ENCODE measurements at regions not wholly inside any gene's neighbourhood (a gene's known extent, or its start where the extent isn't known, plus 50 kb on each side); places are given as distances from the start of the nearest gene placed in this dataset.

DNA sequence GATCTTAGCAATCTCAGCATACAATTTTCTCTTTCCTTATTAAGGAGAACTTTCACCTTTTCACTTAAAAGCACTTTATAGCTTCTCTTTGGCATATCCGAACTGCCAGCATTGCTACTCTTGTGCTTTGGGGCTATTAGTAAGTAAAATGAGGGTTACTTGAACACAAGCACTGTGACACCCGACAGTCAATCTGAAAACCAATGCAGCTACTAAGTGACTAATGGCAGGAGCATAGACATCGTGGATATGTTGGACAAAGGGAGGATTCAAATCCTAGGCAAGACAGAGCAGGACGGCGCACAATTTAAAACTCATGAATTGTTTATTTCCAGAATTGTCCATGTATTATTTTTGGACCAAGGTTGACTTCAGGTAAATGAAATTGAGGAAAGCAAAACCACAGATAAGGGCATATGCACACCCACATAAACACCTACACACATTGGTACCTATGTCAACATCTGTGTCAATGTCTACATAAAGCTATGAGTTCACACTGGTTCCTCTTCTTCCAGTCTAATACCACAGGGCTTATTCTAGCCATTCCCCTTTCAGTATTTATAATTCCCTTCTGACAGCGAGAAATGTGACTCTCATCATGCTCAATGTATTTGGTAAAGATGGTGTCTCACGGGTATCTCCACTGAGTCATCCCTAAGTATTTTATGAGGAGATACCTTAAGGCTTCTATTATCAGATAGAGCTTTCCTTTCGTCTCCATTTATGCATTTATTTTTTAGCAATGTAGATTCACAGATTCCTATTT is 75.3 kb upstream of the RALGPS2 start:
- peak; percentile 97 for FAIRE-seq
- no peak for DNase-seq (ENCODE audit: insufficient read length, low spot score)
- TF ChIP-seq, protein P1, sequence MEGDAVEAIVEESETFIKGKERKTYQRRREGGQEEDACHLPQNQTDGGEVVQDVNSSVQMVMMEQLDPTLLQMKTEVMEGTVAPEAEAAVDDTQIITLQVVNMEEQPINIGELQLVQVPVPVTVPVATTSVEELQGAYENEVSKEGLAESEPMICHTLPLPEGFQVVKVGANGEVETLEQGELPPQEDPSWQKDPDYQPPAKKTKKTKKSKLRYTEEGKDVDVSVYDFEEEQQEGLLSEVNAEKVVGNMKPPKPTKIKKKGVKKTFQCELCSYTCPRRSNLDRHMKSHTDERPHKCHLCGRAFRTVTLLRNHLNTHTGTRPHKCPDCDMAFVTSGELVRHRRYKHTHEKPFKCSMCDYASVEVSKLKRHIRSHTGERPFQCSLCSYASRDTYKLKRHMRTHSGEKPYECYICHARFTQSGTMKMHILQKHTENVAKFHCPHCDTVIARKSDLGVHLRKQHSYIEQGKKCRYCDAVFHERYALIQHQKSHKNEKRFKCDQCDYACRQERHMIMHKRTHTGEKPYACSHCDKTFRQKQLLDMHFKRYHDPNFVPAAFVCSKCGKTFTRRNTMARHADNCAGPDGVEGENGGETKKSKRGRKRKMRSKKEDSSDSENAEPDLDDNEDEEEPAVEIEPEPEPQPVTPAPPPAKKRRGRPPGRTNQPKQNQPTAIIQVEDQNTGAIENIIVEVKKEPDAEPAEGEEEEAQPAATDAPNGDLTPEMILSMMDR (IDR thresholded peaks at IDR 0.05; ENCODE audit: insufficient read depth, missing control alignments): no peak

DNA sequence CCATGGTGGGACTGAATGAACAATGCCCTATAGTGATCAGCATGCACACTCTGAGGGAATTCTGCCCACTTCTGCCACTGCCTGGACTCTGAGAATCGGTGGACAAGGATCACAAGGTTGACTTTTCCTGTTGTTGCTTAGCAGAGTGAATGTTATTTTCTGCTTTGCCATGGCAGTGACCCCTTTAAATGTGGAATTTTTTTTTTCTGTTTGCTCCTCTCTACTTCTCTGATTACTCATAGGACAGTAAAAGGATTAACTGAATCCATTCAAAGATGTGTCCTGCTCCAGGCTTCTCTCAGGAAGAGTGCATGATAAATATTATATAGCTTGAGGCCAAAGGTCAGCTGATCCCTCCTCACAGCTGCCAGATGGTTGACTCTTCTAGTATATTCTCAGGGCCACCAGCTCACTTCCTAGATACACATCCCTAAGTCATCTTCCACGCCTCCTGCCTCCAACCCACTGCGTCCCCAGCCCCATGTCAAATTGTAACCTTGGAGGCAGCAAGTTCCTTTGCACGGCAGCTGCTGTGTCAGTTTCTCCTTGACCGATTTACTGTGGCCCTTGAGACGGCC is 74.0 kb upstream of the RALGPS2 start:
- FAIRE-seq (no peak), DNase-seq (ENCODE audit: insufficient read length, low spot score) (no peak)
- TF ChIP-seq, protein P1 (IDR thresholded peaks at IDR 0.05; ENCODE audit: insufficient read depth, missing control alignments): no peak

DNA sequence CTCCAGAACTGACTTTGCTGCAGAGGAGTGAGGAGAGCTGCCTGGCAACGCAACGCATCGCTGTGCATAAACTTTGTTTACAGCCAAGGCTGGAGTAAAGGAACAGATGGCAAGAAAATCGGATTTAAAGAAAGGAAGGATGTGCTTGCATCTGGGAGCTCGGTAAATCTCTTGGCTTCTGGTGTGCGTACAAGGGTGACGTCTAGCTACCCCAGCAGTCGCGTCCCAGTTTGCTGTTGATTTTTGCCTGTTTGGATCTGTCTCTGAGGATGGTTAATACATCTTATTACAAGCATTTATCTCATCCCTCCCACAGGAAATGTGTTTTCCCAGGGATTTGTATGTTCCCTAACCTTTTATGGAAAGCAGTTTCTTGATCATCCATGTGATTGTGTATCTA is 73.3 kb upstream of the RALGPS2 start:
- TF ChIP-seq, protein P1 (IDR thresholded peaks at IDR 0.05; ENCODE audit: insufficient read depth, missing control alignments): no peak
- DNase-seq (ENCODE audit: insufficient read length, low spot score): peak; percentile 54
- peak; percentile 100 for FAIRE-seq

GRCh38 chr1:178652506-178653490 is 72.2 kb upstream of the RALGPS2 start:
- FAIRE-seq: no peak
- TF ChIP-seq, protein P1 (IDR thresholded peaks at IDR 0.05; ENCODE audit: insufficient read depth, missing control alignments): no peak
- no peak for DNase-seq (ENCODE audit: insufficient read length, low spot score)

DNA sequence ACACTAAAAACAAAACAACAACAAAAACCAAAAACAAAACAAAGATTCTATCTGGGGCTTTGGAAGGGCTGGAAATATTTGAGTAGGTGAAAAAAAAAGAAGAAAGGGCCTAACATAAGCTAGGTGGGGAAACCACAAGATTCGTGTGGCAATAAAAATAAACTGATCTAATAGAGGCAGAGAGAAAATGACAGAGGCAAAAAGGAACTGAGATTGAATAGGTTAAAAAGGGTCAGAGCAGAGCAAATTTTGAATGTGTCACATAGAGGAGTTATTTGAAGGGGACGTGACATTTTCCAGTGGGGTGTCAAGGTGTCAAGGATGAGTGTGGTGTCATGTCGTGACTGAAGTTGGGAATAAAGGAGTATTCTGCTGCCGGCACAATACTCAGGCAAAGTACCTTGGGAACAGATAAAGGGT is 65.2 kb upstream of the RALGPS2 start:
- TF ChIP-seq, protein P1 (IDR thresholded peaks at IDR 0.05; ENCODE audit: insufficient read depth, missing control alignments): no peak
- no peak for FAIRE-seq
- DNase-seq (ENCODE audit: insufficient read length, low spot score): no peak

- DNase-seq (ENCODE audit: insufficient read length, low spot score) (no peak), FAIRE-seq (no peak)
- TF ChIP-seq, protein P1 (IDR thresholded peaks at IDR 0.05; ENCODE audit: insufficient read depth, missing control alignments): no peak
Measured at GRCh38 chr1:178660461-178660860, 64.6 kb upstream of the RALGPS2 start.
